H1 (cell line): ENCODE measurements at regions not wholly inside any gene's neighbourhood (a gene's known extent, or its start where the extent isn't known, plus 50 kb on each side); places are given as distances from the start of the nearest gene placed in this dataset.

Source experiments
- CBX8 ChIP-seq: fragments of 300-800, 300-1000 bp; sonication (generic); IDR thresholded peaks from 2 replicates; pipeline ENCODE4 v1.7.1; 2016; ENCODE audit warnings: low read depth, low read length, borderline replicate concordance
- JUN ChIP-seq: IDR thresholded peaks from 2 replicates; pipeline ENCODE4 v1.6.1; 2011; ENCODE audit warnings: low read depth, mild to moderate bottlenecking, improper control_type of control experiment, low read length
- KDM4A ChIP-seq: IDR thresholded peaks from one replicate; pipeline ENCODE4 v1.7.1; 2012; ENCODE audit warnings: low read depth, mild to moderate bottlenecking, moderate library complexity, low read length, inconsistent platforms; ENCODE audit not compliant: severe bottlenecking
- POLR2AphosphoS5 ChIP-seq: IDR thresholded peaks from 2 replicates; pipeline ENCODE4 v1.6.1; 2011; ENCODE audit warnings: low read depth, low read length
- SIN3A ChIP-seq, 2 experiments: IDR thresholded peaks in 1 of 2; conservative IDR thresholded peaks in 1 of 2; 2 replicates each; pipeline ENCODE4 v1.6.1; 2011 to 2012; ENCODE audit warnings: low read length in 2 of 2, improper control_type of control experiment in 1 of 2, low read depth in 1 of 2, mild to moderate bottlenecking in 1 of 2
- TF ChIP-seq, protein P1 (sequence below): fragments of 300-600 bp; sonication (generic); IDR thresholded peaks from 2 replicates; pipeline ENCODE4 v1.7.1; 2012; ENCODE audit warnings: low read length, moderate library complexity, mild to moderate bottlenecking, inconsistent platforms; ENCODE audit not compliant: insufficient replicate concordance

DNA sequence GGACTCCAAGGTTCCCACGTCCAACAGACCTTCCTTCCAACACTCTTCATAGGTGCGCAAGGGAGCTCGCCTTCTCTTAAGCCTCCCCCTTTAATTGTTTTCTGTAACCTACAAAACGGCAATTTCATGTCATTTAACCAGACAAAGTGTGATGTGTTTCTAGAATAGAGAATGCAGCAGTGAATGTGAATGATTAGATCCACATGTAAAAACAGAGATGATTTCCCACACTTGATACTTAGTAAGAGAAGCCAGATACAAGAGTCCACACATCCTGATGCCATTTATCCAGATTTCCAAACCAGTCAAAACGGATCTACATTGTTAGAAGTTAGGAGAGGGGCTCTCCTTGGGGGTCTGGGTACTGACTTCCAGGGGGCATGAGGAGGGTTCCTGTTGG, 89.3 kb downstream of the IRF8 start (continued):
- TF ChIP-seq, protein P1, sequence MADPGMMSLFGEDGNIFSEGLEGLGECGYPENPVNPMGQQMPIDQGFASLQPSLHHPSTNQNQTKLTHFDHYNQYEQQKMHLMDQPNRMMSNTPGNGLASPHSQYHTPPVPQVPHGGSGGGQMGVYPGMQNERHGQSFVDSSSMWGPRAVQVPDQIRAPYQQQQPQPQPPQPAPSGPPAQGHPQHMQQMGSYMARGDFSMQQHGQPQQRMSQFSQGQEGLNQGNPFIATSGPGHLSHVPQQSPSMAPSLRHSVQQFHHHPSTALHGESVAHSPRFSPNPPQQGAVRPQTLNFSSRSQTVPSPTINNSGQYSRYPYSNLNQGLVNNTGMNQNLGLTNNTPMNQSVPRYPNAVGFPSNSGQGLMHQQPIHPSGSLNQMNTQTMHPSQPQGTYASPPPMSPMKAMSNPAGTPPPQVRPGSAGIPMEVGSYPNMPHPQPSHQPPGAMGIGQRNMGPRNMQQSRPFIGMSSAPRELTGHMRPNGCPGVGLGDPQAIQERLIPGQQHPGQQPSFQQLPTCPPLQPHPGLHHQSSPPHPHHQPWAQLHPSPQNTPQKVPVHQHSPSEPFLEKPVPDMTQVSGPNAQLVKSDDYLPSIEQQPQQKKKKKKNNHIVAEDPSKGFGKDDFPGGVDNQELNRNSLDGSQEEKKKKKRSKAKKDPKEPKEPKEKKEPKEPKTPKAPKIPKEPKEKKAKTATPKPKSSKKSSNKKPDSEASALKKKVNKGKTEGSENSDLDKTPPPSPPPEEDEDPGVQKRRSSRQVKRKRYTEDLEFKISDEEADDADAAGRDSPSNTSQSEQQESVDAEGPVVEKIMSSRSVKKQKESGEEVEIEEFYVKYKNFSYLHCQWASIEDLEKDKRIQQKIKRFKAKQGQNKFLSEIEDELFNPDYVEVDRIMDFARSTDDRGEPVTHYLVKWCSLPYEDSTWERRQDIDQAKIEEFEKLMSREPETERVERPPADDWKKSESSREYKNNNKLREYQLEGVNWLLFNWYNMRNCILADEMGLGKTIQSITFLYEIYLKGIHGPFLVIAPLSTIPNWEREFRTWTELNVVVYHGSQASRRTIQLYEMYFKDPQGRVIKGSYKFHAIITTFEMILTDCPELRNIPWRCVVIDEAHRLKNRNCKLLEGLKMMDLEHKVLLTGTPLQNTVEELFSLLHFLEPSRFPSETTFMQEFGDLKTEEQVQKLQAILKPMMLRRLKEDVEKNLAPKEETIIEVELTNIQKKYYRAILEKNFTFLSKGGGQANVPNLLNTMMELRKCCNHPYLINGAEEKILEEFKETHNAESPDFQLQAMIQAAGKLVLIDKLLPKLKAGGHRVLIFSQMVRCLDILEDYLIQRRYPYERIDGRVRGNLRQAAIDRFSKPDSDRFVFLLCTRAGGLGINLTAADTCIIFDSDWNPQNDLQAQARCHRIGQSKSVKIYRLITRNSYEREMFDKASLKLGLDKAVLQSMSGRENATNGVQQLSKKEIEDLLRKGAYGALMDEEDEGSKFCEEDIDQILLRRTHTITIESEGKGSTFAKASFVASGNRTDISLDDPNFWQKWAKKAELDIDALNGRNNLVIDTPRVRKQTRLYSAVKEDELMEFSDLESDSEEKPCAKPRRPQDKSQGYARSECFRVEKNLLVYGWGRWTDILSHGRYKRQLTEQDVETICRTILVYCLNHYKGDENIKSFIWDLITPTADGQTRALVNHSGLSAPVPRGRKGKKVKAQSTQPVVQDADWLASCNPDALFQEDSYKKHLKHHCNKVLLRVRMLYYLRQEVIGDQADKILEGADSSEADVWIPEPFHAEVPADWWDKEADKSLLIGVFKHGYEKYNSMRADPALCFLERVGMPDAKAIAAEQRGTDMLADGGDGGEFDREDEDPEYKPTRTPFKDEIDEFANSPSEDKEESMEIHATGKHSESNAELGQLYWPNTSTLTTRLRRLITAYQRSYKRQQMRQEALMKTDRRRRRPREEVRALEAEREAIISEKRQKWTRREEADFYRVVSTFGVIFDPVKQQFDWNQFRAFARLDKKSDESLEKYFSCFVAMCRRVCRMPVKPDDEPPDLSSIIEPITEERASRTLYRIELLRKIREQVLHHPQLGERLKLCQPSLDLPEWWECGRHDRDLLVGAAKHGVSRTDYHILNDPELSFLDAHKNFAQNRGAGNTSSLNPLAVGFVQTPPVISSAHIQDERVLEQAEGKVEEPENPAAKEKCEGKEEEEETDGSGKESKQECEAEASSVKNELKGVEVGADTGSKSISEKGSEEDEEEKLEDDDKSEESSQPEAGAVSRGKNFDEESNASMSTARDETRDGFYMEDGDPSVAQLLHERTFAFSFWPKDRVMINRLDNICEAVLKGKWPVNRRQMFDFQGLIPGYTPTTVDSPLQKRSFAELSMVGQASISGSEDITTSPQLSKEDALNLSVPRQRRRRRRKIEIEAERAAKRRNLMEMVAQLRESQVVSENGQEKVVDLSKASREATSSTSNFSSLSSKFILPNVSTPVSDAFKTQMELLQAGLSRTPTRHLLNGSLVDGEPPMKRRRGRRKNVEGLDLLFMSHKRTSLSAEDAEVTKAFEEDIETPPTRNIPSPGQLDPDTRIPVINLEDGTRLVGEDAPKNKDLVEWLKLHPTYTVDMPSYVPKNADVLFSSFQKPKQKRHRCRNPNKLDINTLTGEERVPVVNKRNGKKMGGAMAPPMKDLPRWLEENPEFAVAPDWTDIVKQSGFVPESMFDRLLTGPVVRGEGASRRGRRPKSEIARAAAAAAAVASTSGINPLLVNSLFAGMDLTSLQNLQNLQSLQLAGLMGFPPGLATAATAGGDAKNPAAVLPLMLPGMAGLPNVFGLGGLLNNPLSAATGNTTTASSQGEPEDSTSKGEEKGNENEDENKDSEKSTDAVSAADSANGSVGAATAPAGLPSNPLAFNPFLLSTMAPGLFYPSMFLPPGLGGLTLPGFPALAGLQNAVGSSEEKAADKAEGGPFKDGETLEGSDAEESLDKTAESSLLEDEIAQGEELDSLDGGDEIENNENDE, result no peak
- TF ChIP-seq SIN3A (conservative IDR thresholded peaks at IDR 0.05 in 1 of 2, IDR thresholded peaks at IDR 0.05 in 1 of 2; ENCODE audit: low read depth in 1 of 2, low read length in 2 of 2), result no peak
- no peak for TF ChIP-seq JUN
- no peak for TF ChIP-seq CBX8
- TF ChIP-seq POLR2AphosphoS5, result no peak
- TF ChIP-seq KDM4A, result no peak
